GM23338 (cell line): ENCODE measurements at regions not wholly inside any gene's neighbourhood (a gene's known extent, or its start where the extent isn't known, plus 50 kb on each side); places are given as distances from the start of the nearest gene placed in this dataset.

ENCODE experiments used
- ATAC-seq: fragments of 200-7000 bp; cut with Tn5 transposase; 3 replicates; pipeline ENCODE4 v1.9.1; 2020
- DNase-seq: peaks from one replicate; pipeline ENCODE4 v3.0.0-alpha.2; 2015; ENCODE audit warnings: low spot score
- H2AFZ ChIP-seq: fragments of 200-600 bp; sonication (generic); 2 replicates; pipeline ENCODE4 v1.8.0; 2016; ENCODE audit warnings: antibody characterized with exemption, mild to moderate bottlenecking, moderate library complexity
- H3F3A ChIP-seq: fragments of 200-600 bp; sonication (generic); replicated peaks from 2 replicates; pipeline ENCODE4 v1.8.0; 2017; ENCODE audit warnings: antibody characterized with exemption, mixed run types, low read depth
- H3K27ac ChIP-seq: fragments of 200-600 bp; sonication (generic); 2 replicates; pipeline ENCODE4 v1.6.1; 2016; ENCODE audit warnings: low read depth
- H3K27me3 ChIP-seq: fragments of 200-600 bp; sonication (generic); 2 replicates; pipeline ENCODE4 v1.8.0; 2016; ENCODE audit warnings: mild to moderate bottlenecking, mixed run types, moderate library complexity; ENCODE audit not compliant: insufficient read depth
- H3K36me3 ChIP-seq: fragments of 200-600 bp; sonication (generic); 2 replicates; pipeline ENCODE4 v1.8.0; 2016; ENCODE audit warnings: mild to moderate bottlenecking; ENCODE audit not compliant: insufficient read depth
- H3K4me1 ChIP-seq: fragments of 200-600 bp; sonication (generic); 2 replicates; pipeline ENCODE4 v1.8.0; 2016; ENCODE audit warnings: mild to moderate bottlenecking, moderate library complexity; ENCODE audit not compliant: insufficient read depth
- H3K4me2 ChIP-seq: fragments of 200-600 bp; sonication (generic); 2 replicates; pipeline ENCODE4 v1.7.1; 2017; ENCODE audit warnings: mixed run types
- H3K4me3 ChIP-seq: fragments of 200-600 bp; sonication (generic); 2 replicates; pipeline ENCODE4 v1.6.1; 2016; ENCODE audit warnings: mixed run types
- H3K79me2 ChIP-seq: fragments of 200-600 bp; sonication (generic); replicated peaks from 2 replicates; pipeline ENCODE4 v1.8.0; 2017; ENCODE audit warnings: mild to moderate bottlenecking; ENCODE audit not compliant: insufficient read depth
- H3K9me2 ChIP-seq: fragments of 200-600 bp; sonication (generic); 2 replicates; pipeline ENCODE4 v1.8.0; 2017; ENCODE audit not compliant: insufficient read depth
- H4K20me1 ChIP-seq: fragments of 200-600 bp; sonication (generic); replicated peaks from 2 replicates; pipeline ENCODE4 v1.8.0; 2017; ENCODE audit warnings: mild to moderate bottlenecking; ENCODE audit not compliant: insufficient read depth
- H3K27ac Mint-ChIP-seq: 2 replicates; pipeline ENCODE4 v1.8.0; 2020; ENCODE audit warnings: inconsistent platforms, mild to moderate bottlenecking, moderate library complexity, mixed read lengths
- H3K27me3 Mint-ChIP-seq: 3 replicates; pipeline ENCODE4 v1.8.0; 2022; ENCODE audit warnings: low read depth, mild to moderate bottlenecking, moderate library complexity, mixed read lengths, inconsistent platforms; ENCODE audit not compliant: insufficient read depth, poor library complexity
- H3K36me3 Mint-ChIP-seq: 3 replicates; pipeline ENCODE4 v1.8.0; 2021; ENCODE audit warnings: low read depth, mild to moderate bottlenecking, inconsistent platforms, moderate library complexity, mixed read lengths
- H3K4me1 Mint-ChIP-seq: 3 replicates; pipeline ENCODE4 v1.8.0; 2020; ENCODE audit warnings: mild to moderate bottlenecking, inconsistent platforms, mixed read lengths
- H3K4me3 Mint-ChIP-seq: 3 replicates; pipeline ENCODE4 v1.8.0; 2021; ENCODE audit warnings: moderate library complexity, mild to moderate bottlenecking, inconsistent platforms, mixed read lengths
- H3K9me3 Mint-ChIP-seq: 3 replicates; pipeline ENCODE4 v1.8.0; 2020; ENCODE audit warnings: moderate library complexity, mild to moderate bottlenecking, inconsistent platforms, mixed read lengths
- ETS1 ChIP-seq: IDR thresholded peaks from 2 replicates; pipeline ENCODE4 v1.6.1; 2016; ENCODE audit warnings: antibody characterized with exemption
- EZH2phosphoT487 ChIP-seq: fragments of 200-600 bp; sonication (generic); IDR thresholded peaks from one replicate; pipeline ENCODE4 v1.8.1; 2018; ENCODE audit warnings: antibody characterized with exemption; ENCODE audit not compliant: unreplicated experiment
- JUNB ChIP-seq: IDR thresholded peaks from one replicate; pipeline ENCODE4 v1.6.1; 2016; ENCODE audit warnings: antibody characterized with exemption; ENCODE audit not compliant: unreplicated experiment
- POLR2AphosphoS5 ChIP-seq: IDR thresholded peaks from 2 replicates; pipeline ENCODE4 v1.6.1; 2016; ENCODE audit warnings: antibody characterized with exemption, low read depth
- ZNF331 ChIP-seq: fragments of 250-450 bp; sonication (Bioruptor Pico); IDR thresholded peaks from 2 replicates; pipeline ENCODE4 v1.5.0; 2020; ENCODE audit warnings: low read depth, mild to moderate bottlenecking, moderate library complexity
- ZNF462 ChIP-seq: fragments of 250-450 bp; sonication (Bioruptor Pico); IDR thresholded peaks from 2 replicates; pipeline ENCODE4 v1.5.0; 2020; ENCODE audit warnings: mild to moderate bottlenecking, moderate library complexity

- TF ChIP-seq ZNF462 (CRISPR knock-in tag) (no peak), POLR2AphosphoS5 (no peak), EZH2phosphoT487 (no peak)
These were observed 177.8 kb upstream of the SMIM23 start (continued) for GRCh38 chr5:171607863-171608262.

GRCh38 chr5:171609806-171610452 lies 175.7 kb upstream of the SMIM23 start:
- Histone ChIP-seq H3K27ac (no peak overlapping the region), H3K4me3 (no peak overlapping the region), H3K4me1 (no peaks in the 10 kb centered on the region), H3K36me3 (no peaks in the 10 kb centered on the region), H3F3A (no peaks in the 10 kb centered on the region), H3K79me2 (no peaks in the 10 kb centered on the region), H3K4me2 (no peak overlapping the region), H4K20me1 (no peaks in the 10 kb centered on the region), H3K9me2 (no peaks in the 10 kb centered on the region), H3K27me3 (no peaks in the 10 kb centered on the region), H2AFZ (no peak overlapping the region)
- Mint-ChIP-seq H3K4me3 (no peak overlapping the region), H3K4me1 (no peaks in the 10 kb centered on the region), H3K27ac (no peak overlapping the region), H3K9me3 (peaks cover 33% of the 10 kb centered on the region), H3K36me3 (peaks cover 6% of the 10 kb centered on the region; the same call in 2 of the 3 replicates), H3K27me3 (peaks cover 8% of the 10 kb centered on the region)
- no peak for ATAC-seq
- DNase-seq, result no peak
- no peak for TF ChIP-seq POLR2AphosphoS5
- no peak for TF ChIP-seq ETS1
- no peak for TF ChIP-seq ZNF462 (CRISPR knock-in tag)
- TF ChIP-seq ZNF331, result no peak
- TF ChIP-seq EZH2phosphoT487, result no peak
- TF ChIP-seq JUNB, result no peak
